ENCODE measurements at regions not wholly inside any gene's neighbourhood (a gene's known extent, or its start where the extent isn't known, plus 50 kb on each side); places are given as distances from the start of the nearest gene placed in this dataset.

DNA sequence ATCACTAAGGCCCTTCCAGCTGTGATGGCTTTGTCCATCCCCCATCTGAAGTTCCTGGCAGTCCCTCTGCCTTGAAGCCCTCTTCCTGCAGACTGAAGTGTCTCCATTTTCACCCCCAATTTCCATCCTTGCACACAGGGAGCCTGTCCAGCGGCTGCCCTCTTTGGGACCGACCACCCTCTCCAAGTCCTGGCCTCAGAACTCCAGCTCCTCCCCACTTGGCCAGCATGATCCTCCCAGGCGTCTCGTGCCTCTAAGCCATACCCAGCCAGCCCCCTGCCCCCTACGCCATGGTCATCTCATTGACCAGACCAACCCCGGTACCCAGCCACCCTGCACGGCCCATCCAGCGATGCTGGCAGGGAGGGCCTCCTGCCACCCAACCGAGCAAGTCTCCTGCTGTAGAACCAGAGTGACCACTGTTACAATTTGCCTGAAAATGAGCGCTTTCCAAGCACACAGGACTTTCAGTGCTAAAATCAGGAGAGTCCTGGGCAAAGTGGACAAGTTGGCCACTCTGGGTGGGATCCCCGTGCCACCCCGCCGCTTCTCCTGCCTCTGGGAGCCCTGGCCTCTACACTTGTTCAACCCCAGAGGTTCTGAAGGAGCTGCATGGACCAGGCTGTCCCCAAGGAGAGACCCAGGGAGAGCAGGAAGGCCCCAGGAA, 362.0 kb downstream of the SEC14L1 start:
- no peak overlapping the region for H3K23ac ChIP-seq (ENCODE audit: insufficient read length)
- H4K5ac ChIP-seq (ENCODE audit: insufficient read length, low read depth, low read length): no peak overlapping the region
- no peak overlapping the region for H2BK5ac ChIP-seq (ENCODE audit: low read depth, low read length)
- no peak overlapping the region; the same call in 1 of the 2 replicates for H3K18ac ChIP-seq (ENCODE audit: extremely low read depth, low read length)
- H3K4ac ChIP-seq (replicated peaks; ENCODE audit: insufficient read length, low read depth, low read length): no peak overlapping the region
- no peak overlapping the region for H4K91ac ChIP-seq (replicated peaks; ENCODE audit: insufficient read length, low read length)
- no peaks in the 10 kb centered on the region for H3K79me1 ChIP-seq (ENCODE audit: low read depth, low read length)
- TF ChIP-seq POLR2AphosphoS5 (IDR thresholded peaks at IDR 0.05; ENCODE audit: low read depth, low read length) (0 out of 2 replicates have a peak, but pooled peaks have one; percentile 31), EP300 (IDR thresholded peaks at IDR 0.05; ENCODE audit: borderline replicate concordance in 1 of 2, low read depth in 2 of 2, low read length in 2 of 2) (no peak)
- no peak overlapping the region for H3K9ac ChIP-seq (replicated peaks in 1 of 4; ENCODE audit: extremely low read depth in 1 of 4, low read depth in 3 of 4, low read length in 3 of 4)
- H2BK15ac ChIP-seq (ENCODE audit: low read length): no peak overlapping the region
- H3K36me3 ChIP-seq (ENCODE audit: control insufficient read depth in 2 of 4, insufficient read depth in 4 of 4, low read length in 3 of 4): peaks cover 0 to 14% (median 8%) of the 10 kb centered on the region in 4 experiments; a peak in 4 of 8 replicates
- no peak overlapping the region for H2AFZ ChIP-seq (ENCODE audit: low read length)
- DNase-seq (ENCODE audit: low read depth in 1 of 2, low spot score in 2 of 2) (no peak), FAIRE-seq (no peak)
- 87% methylated on average over 13 of the region's 13 CpGs; no CpG with 5 or more reads in 1 of the 2 experiments for WGBS, 2 experiments (ENCODE audit: extremely low coverage in 1 of 2, insufficient coverage in 1 of 2, insufficient read length in 1 of 2, insufficient replicate concordance in 2 of 2, low coverage in 1 of 2, low lambda C conversion rate in 2 of 2, missing lambda C conversion rate in 1 of 2)
- H3K27me3 ChIP-seq (replicated peaks in 1 of 4; ENCODE audit: control insufficient read depth in 3 of 4, extremely low read depth in 1 of 4, insufficient read depth in 3 of 4, low read length in 3 of 4): no peaks in the 10 kb centered on the region
- H3K4me2 ChIP-seq (ENCODE audit: insufficient read depth in 1 of 2, low read depth in 2 of 2, low read length in 2 of 2): no peak overlapping the region
- no peak overlapping the region for H3K14ac ChIP-seq (ENCODE audit: insufficient read length)
- H4K8ac ChIP-seq (ENCODE audit: extremely low read depth, insufficient read depth, low read length): peak overlapping the region; percentile 41; the same call in 1 of the 2 replicates
- no peaks in the 10 kb centered on the region for H3K79me2 ChIP-seq (ENCODE audit: control insufficient read depth in 1 of 2, insufficient read depth in 2 of 2, low read length in 2 of 2)
- CTCF ChIA-PET (ENCODE audit: partially characterized antibody): interaction anchor here (0.6 to 2.8 kb wide), 8 partner anchors 8 to 390 kb away, joined by 3 to 19 read pairs (median 4); no protein-coding TSS in a partner anchor
- no peak overlapping the region for H2BK12ac ChIP-seq (ENCODE audit: low read depth, low read length)
- no peaks in the 10 kb centered on the region for H4K20me1 ChIP-seq (replicated peaks in 1 of 2; ENCODE audit: control insufficient read depth in 1 of 2, insufficient read depth in 2 of 2, low read length in 2 of 2)
- no peak overlapping the region for H2AK5ac ChIP-seq (ENCODE audit: low read depth, low read length)
- H3K56ac ChIP-seq (replicated peaks; ENCODE audit: insufficient read length, low read depth, low read length): no peak overlapping the region
- no peaks in the 10 kb centered on the region for H3K23me2 ChIP-seq (ENCODE audit: low read depth, low read length)
- no peak overlapping the region for H3K4me3 ChIP-seq (ENCODE audit: extremely low read depth in 1 of 4, insufficient read depth in 2 of 4, low read depth in 3 of 4, low read length in 4 of 4)
- peaks cover 0 to 7% (median under 1%) of the 10 kb centered on the region in 4 experiments; a peak in 2 of 7 replicates for H3K4me1 ChIP-seq (replicated peaks in 1 of 4; ENCODE audit: control insufficient read depth in 3 of 4, insufficient read depth in 4 of 4, low read length in 3 of 4)
- no peaks in the 10 kb centered on the region for H3K9me3 ChIP-seq (ENCODE audit: insufficient read depth in 2 of 2, low read depth in 1 of 2, low read length in 1 of 2)
- no peak overlapping the region for H3K27ac ChIP-seq (ENCODE audit: low read depth, low read length)
- no peak overlapping the region for H2BK120ac ChIP-seq (replicated peaks; ENCODE audit: low read depth, low read length)
- POLR2A ChIA-PET (ENCODE audit: partially characterized antibody): interaction anchor here (0.6 to 1.1 kb wide), 2 partner anchors 26 to 69 kb away, joined by 3 read pairs; no protein-coding TSS in a partner anchor
- no peak overlapping the region for H2BK20ac ChIP-seq (ENCODE audit: low read length)
